H1 (cell line): ENCODE measurements at regions not wholly inside any gene's neighbourhood (a gene's known extent, or its start where the extent isn't known, plus 50 kb on each side); places are given as distances from the start of the nearest gene placed in this dataset.

ENCODE experiments used
- BACH1 ChIP-seq: IDR thresholded peaks from 2 replicates; pipeline ENCODE4 v1.6.1; 2012; ENCODE audit warnings: low read length, improper control_type of control experiment
- BCL11A ChIP-seq, 2 experiments: IDR thresholded peaks; one replicate each; pipeline ENCODE4 v1.6.1; 2011; ENCODE audit warnings: low read depth in 2 of 2, low read length in 2 of 2, mild to moderate bottlenecking in 2 of 2
- CREB1 ChIP-seq: IDR thresholded peaks from 2 replicates; pipeline ENCODE4 v1.6.1; 2012; ENCODE audit warnings: inconsistent platforms
- CTCF ChIP-seq, 3 experiments: IDR thresholded peaks; 1 replicate in 2 of 3; 2 replicates in 1 of 3; pipeline versions ENCODE4 v1.5.1 to v1.6.1; 2011; ENCODE audit warnings: low read length in 3 of 3, mild to moderate bottlenecking in 3 of 3, inconsistent platforms in 2 of 3, low read depth in 1 of 3, moderate library complexity in 1 of 3; ENCODE audit not compliant: insufficient read depth in 1 of 3; ENCODE audit errors: control extremely low read depth in 1 of 3
- EZH2 ChIP-seq: fragments of 200-600 bp; sonication (generic); IDR thresholded peaks from 2 replicates; pipeline ENCODE4 v1.7.1; 2012; ENCODE audit warnings: low read depth, mild to moderate bottlenecking, moderate library complexity, low read length, inconsistent platforms; ENCODE audit not compliant: severe bottlenecking
- GABPA ChIP-seq: IDR thresholded peaks from 2 replicates; pipeline ENCODE4 v1.6.1; 2011; ENCODE audit warnings: mild to moderate bottlenecking, low read length, moderate library complexity, borderline replicate concordance; ENCODE audit not compliant: insufficient read depth
- HDAC2 ChIP-seq, 2 experiments: fragments of 300-600 bp in 1 of 2; sonication (generic) in 1 of 2; IDR thresholded peaks; 2 replicates each; pipeline ENCODE4 v1.6.1; 2011 to 2012; ENCODE audit warnings: low read depth in 2 of 2, low read length in 2 of 2, mild to moderate bottlenecking in 2 of 2, moderate library complexity in 2 of 2, borderline replicate concordance in 1 of 2, inconsistent platforms in 1 of 2
- JUN ChIP-seq: IDR thresholded peaks from 2 replicates; pipeline ENCODE4 v1.6.1; 2011; ENCODE audit warnings: low read depth, mild to moderate bottlenecking, improper control_type of control experiment, low read length
- MAX ChIP-seq: IDR thresholded peaks from 2 replicates; pipeline ENCODE4 v1.6.1; 2012; ENCODE audit warnings: inconsistent platforms
- POLR2A ChIP-seq, 2 experiments: IDR thresholded peaks; 1 replicate in 1 of 2; 2 replicates in 1 of 2; pipeline ENCODE4 v1.6.1; 2011; ENCODE audit warnings: low read depth in 2 of 2, low read length in 2 of 2, mild to moderate bottlenecking in 2 of 2; ENCODE audit errors: control extremely low read depth in 1 of 2
- POLR2AphosphoS5 ChIP-seq: IDR thresholded peaks from 2 replicates; pipeline ENCODE4 v1.6.1; 2011; ENCODE audit warnings: low read depth, low read length
- RNF2 ChIP-seq: fragments of 200-900, 300-1000 bp; sonication (generic); IDR thresholded peaks from 2 replicates; pipeline ENCODE4 v1.7.1; 2016; ENCODE audit warnings: borderline replicate concordance, low read depth, mild to moderate bottlenecking, antibody characterized with exemption, low read length; ENCODE audit not compliant: poor library complexity, severe bottlenecking; ENCODE audit errors: missing control alignments
- SAP30 ChIP-seq: fragments of 300-600 bp; sonication (generic); IDR thresholded peaks from 2 replicates; pipeline ENCODE4 v1.7.1; 2012; ENCODE audit warnings: low read length, moderate library complexity, mild to moderate bottlenecking, inconsistent platforms; ENCODE audit not compliant: insufficient read depth, insufficient replicate concordance
- SP4 ChIP-seq: IDR thresholded peaks from 2 replicates; pipeline ENCODE4 v1.6.1; 2012; ENCODE audit warnings: low read length, inconsistent platforms

- TF ChIP-seq MAX: no peak
- TF ChIP-seq JUN: no peak
- no peak for TF ChIP-seq GABPA
- TF ChIP-seq EZH2: no peak
- TF ChIP-seq CTCF (IDR thresholded peaks at IDR 0.05; ENCODE audit: control extremely low read depth in 1 of 3, insufficient read depth in 1 of 3, low read depth in 1 of 3, low read length in 3 of 3): no peak
- no peak for TF ChIP-seq BACH1
- no peak for TF ChIP-seq HDAC2 (IDR thresholded peaks at IDR 0.05; ENCODE audit: borderline replicate concordance in 1 of 2, low read depth in 2 of 2, low read length in 2 of 2)
- no peak for TF ChIP-seq POLR2AphosphoS5
- no peak for TF ChIP-seq POLR2A (IDR thresholded peaks at IDR 0.05; ENCODE audit: control extremely low read depth in 1 of 2, low read depth in 2 of 2, low read length in 2 of 2)
- no peak for TF ChIP-seq CREB1
- no peak for TF ChIP-seq BCL11A (IDR thresholded peaks at IDR 0.05; ENCODE audit: low read depth in 2 of 2, low read length in 2 of 2)
- no peak for TF ChIP-seq SP4
- no peak for TF ChIP-seq RNF2
- TF ChIP-seq SAP30: no peak
These were observed 71.2 kb downstream of the FAM43A start for GRCh38 chr3:194756791-194757325.
